HepG2 (cell line): ENCODE measurements at regions not wholly inside any gene's neighbourhood (a gene's known extent, or its start where the extent isn't known, plus 50 kb on each side); places are given as distances from the start of the nearest gene placed in this dataset.

Experiments used
- ATAC-seq: fragments of 200-7000 bp; cut with Tn5 transposase; 3 replicates; pipeline ENCODE4 v1.9.1; 2020; ENCODE audit warnings: mild to moderate bottlenecking, moderate library complexity
- BruUV-seq: library from RNA; stranded (reverse); fragments of 400-500 nt; replicated peaks from 2 replicates; lab custom pipeline; 2021; lab: Mats Ljungman, UMichigan
- CTCF ChIA-PET: fragments of 300-600 bp; formaldehyde crosslinking; extraction: SDS; loops from one replicate; lab custom pipeline; 2021; ENCODE audit warnings: low total read pairs, inconsistent platforms, low intra/inter-chr PET ratio; lab: Yijun Ruan, JAX
- POLR2A ChIA-PET: fragments of 350-600 bp; sonication (Branson Sonifier 250); formaldehyde crosslinking; loops from one replicate; lab custom pipeline; 2020; ENCODE audit warnings: antibody characterized with exemption, inconsistent platforms; lab: Yijun Ruan, JAX
- DNase-seq: peaks from one replicate; pipeline ENCODE4 v3.0.0-alpha.2; 2015; ENCODE audit warnings: low spot score
- FAIRE-seq: peaks from 3 replicates; lab custom pipeline; 2011; peaks lifted over from hg19 to GRCh38; lab: Jason Lieb, UNC
- H2AFZ ChIP-seq: one replicate; pipeline ENCODE4 v1.6.1; 2011; ENCODE audit warnings: low read length, inconsistent platforms
- H3K27ac ChIP-seq: fragments of 300-600 bp; 3 replicates; pipeline ENCODE4 v1.8.0; 2011; ENCODE audit warnings: mixed run types, mild to moderate bottlenecking, mixed read lengths, low read length, inconsistent platforms; ENCODE audit not compliant: insufficient read depth; ENCODE audit errors: extremely low read length
- H3K27me3 ChIP-seq, 2 experiments: fragments of 200-600 bp in 1 of 2; 2 replicates in 1 of 2; 3 replicates in 1 of 2; pipeline versions ENCODE4 v1.6.0 to v1.8.0; 2011; ENCODE audit warnings: low read length in 2 of 2, mild to moderate bottlenecking in 2 of 2, moderate library complexity in 2 of 2, inconsistent platforms in 1 of 2; ENCODE audit not compliant: insufficient read depth in 2 of 2, control insufficient read depth in 1 of 2
- H3K36me3 ChIP-seq, 2 experiments: fragments of 200-600 bp in 1 of 2; replicated peaks in 1 of 2; 2 replicates in 1 of 2; 3 replicates in 1 of 2; pipeline versions ENCODE4 v1.5.1 to v1.8.0; 2011; ENCODE audit warnings: low read length in 2 of 2, inconsistent platforms in 1 of 2; ENCODE audit not compliant: insufficient read depth in 2 of 2, control insufficient read depth in 1 of 2
- H3K4me1 ChIP-seq: 2 replicates; pipeline ENCODE4 v1.5.1; 2012; ENCODE audit warnings: low read length, inconsistent platforms; ENCODE audit not compliant: insufficient read depth
- H3K4me2 ChIP-seq: 2 replicates; pipeline ENCODE4 v1.6.0; 2011; ENCODE audit warnings: low read depth, low read length, inconsistent platforms
- H3K4me3 ChIP-seq, 3 experiments: fragments of 200-600 bp in 1 of 3; sonication (generic), shearing (Covaris generic) in 1 of 3; replicated peaks in 1 of 3; 2 replicates each; pipeline ENCODE4 v1.5.1; 2011 to 2016; ENCODE audit warnings: low read length in 3 of 3, inconsistent platforms in 2 of 3, low read depth in 2 of 3, mild to moderate bottlenecking in 2 of 3, control low read depth in 1 of 3, mixed read lengths in 1 of 3; ENCODE audit not compliant: insufficient read depth in 1 of 3
- H3K79me2 ChIP-seq: one replicate; pipeline ENCODE4 v1.6.1; 2011; ENCODE audit warnings: low read length, inconsistent platforms; ENCODE audit not compliant: insufficient read depth
- H3K9ac ChIP-seq: 2 replicates; pipeline ENCODE4 v1.6.0; 2011; ENCODE audit warnings: mild to moderate bottlenecking, low read depth, low read length, inconsistent platforms; ENCODE audit not compliant: insufficient read depth
- H3K9me3 ChIP-seq: 2 replicates; pipeline ENCODE4 v1.5.1; 2012; ENCODE audit warnings: mild to moderate bottlenecking, low read length
- H4K20me1 ChIP-seq: 2 replicates; pipeline ENCODE4 v1.6.0; 2011; ENCODE audit warnings: inconsistent platforms, mild to moderate bottlenecking, low read length, moderate library complexity; ENCODE audit not compliant: insufficient read depth
- BCL6 ChIP-seq: IDR thresholded peaks from 2 replicates; pipeline ENCODE4 v1.6.1; 2016; ENCODE audit warnings: missing genetic modification reagents, missing compliant biosample characterization
- ESRRA ChIP-seq: sonication (generic); formaldehyde crosslinking; IDR thresholded peaks from 2 replicates; pipeline ENCODE4 v1.5.1; 2020; ENCODE audit warnings: mild to moderate bottlenecking, low read depth, missing genetic modification reagents
- GABPA ChIP-seq, 2 experiments: IDR thresholded peaks; 2 replicates each; pipeline ENCODE4 v1.6.1; 2011 to 2016; ENCODE audit warnings: low read depth in 2 of 2, low read length in 1 of 2, missing biosample characterization in 1 of 2, missing genetic modification characterization in 1 of 2
- KAT2B ChIP-seq: fragments of 150-350 bp; IDR thresholded peaks from 2 replicates; pipeline ENCODE4 v1.6.1; 2014; ENCODE audit warnings: low read depth, low read length, borderline replicate concordance
- KLF12 ChIP-seq: sonication (generic); formaldehyde crosslinking; IDR thresholded peaks from 2 replicates; pipeline ENCODE4 v1.4.0; 2020; ENCODE audit warnings: missing genetic modification reagents, borderline replicate concordance
- SALL1 ChIP-seq: sonication (generic); formaldehyde crosslinking; IDR thresholded peaks from 2 replicates; pipeline ENCODE4 v1.8.0; 2022; ENCODE audit warnings: mild to moderate bottlenecking, missing genetic modification reagents
- SOX13 ChIP-seq, 3 experiments: fragments of 450-650 bp in 1 of 3; sonication (generic) in 1 of 3; formaldehyde crosslinking in 1 of 3; IDR thresholded peaks in 2 of 3; conservative IDR thresholded peaks in 1 of 3; 2 replicates each; pipeline versions ENCODE4 v1.5.0 to v1.6.1; 2016 to 2020; ENCODE audit warnings: antibody characterized with exemption in 1 of 3, mild to moderate bottlenecking in 1 of 3, missing compliant biosample characterization in 1 of 3, missing genetic modification reagents in 1 of 3, moderate library complexity in 1 of 3
- SOX5 ChIP-seq: IDR thresholded peaks from 2 replicates; pipeline ENCODE4 v1.6.1; 2016; ENCODE audit warnings: borderline replicate concordance
- ZNF292 ChIP-seq: sonication (generic); formaldehyde crosslinking; IDR thresholded peaks from 2 replicates; pipeline ENCODE4 v1.8.1; 2022; ENCODE audit warnings: mild to moderate bottlenecking, low read depth, missing genetic modification reagents, borderline replicate concordance
- ZNF841 ChIP-seq: sonication (generic); formaldehyde crosslinking; IDR thresholded peaks from 2 replicates; pipeline ENCODE4 v1.8.1; 2023; ENCODE audit warnings: missing genetic modification reagents, borderline replicate concordance
- WGBS: methylation state at CpG from one replicate; pipeline ENCODE4 v1.1.6; 2017; ENCODE audit warnings: low lambda C conversion rate; 5-methylcytosine and 5-hydroxymethylcytosine counted together
- in situ Hi-C: cut with HindIII; loops from 2 replicates; pipeline ENCODE4 v1.10.0; 2017; ENCODE audit warnings: low pct_unique_long_range_greater_than_20kb; ENCODE audit not compliant: extremely low pct_ligation_motif_present
- intact Hi-C: fragments of 100-400 bp; cut with micrococcal nuclease; formaldehyde crosslinking; loops from one replicate; pipeline ENCODE4 v1.10.0; 2022; ENCODE audit not compliant: unreplicated experiment
- TF ChIP-seq, protein P1 (sequence below): sonication (generic); formaldehyde crosslinking; IDR thresholded peaks from 2 replicates; pipeline ENCODE4 v1.4.0; 2020; ENCODE audit warnings: mild to moderate bottlenecking, low read depth, missing genetic modification reagents
- TF ChIP-seq, protein P2 (sequence below), 2 experiments: sonication (generic) in 1 of 2; formaldehyde crosslinking in 1 of 2; IDR thresholded peaks; 2 replicates each; pipeline versions ENCODE4 v1.4.0 to v1.6.1; 2018 to 2020; ENCODE audit warnings: missing genetic modification reagents in 2 of 2, borderline replicate concordance in 1 of 2, low read depth in 1 of 2, mild to moderate bottlenecking in 1 of 2, missing biosample characterization in 1 of 2
- TF ChIP-seq, protein P3 (sequence below): IDR thresholded peaks from 2 replicates; pipeline ENCODE4 v1.6.1; 2016; ENCODE audit warnings: control low read depth

DNA sequence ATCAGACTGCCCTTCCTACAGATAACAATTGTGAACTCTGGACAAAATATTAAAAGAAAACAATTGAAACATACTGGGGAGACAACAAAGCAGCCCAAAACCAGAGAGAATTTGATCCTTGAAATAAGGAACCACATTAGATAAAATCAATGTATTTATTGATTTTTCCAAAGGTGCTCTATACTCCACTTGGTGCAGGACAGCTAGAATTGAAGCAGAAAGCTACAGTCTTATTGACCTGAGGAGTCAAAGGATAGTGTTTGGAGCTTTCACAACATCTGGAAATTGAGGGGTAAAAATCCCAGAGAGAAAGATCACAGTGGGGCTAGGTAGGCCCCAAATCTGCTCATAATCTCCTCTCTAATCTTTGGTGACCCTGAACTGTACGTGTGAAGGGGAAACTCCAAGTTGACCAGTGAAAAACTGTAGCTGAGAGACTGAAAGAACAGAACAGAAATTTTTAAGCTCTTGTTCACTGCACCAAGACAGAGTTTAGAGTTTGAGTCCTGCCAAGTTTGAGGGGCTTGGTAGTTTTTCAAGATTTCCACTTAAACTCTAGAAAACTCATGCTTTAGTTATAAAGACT lies 70.2 kb downstream of the SAMD9 start:
- in situ Hi-C loops, result no loop called here
- no peaks in the 10 kb centered on the region for H3K79me2 ChIP-seq
- no peaks in the 10 kb centered on the region for H3K36me3 ChIP-seq
- ATAC-seq, result peak; percentile 40; the same call in 1 of the 3 replicates
- no peak overlapping the region for H3K27ac ChIP-seq
- TF ChIP-seq, protein P1, sequence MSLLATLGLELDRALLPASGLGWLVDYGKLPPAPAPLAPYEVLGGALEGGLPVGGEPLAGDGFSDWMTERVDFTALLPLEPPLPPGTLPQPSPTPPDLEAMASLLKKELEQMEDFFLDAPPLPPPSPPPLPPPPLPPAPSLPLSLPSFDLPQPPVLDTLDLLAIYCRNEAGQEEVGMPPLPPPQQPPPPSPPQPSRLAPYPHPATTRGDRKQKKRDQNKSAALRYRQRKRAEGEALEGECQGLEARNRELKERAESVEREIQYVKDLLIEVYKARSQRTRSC, result no peak
- TF ChIP-seq, protein P2, sequence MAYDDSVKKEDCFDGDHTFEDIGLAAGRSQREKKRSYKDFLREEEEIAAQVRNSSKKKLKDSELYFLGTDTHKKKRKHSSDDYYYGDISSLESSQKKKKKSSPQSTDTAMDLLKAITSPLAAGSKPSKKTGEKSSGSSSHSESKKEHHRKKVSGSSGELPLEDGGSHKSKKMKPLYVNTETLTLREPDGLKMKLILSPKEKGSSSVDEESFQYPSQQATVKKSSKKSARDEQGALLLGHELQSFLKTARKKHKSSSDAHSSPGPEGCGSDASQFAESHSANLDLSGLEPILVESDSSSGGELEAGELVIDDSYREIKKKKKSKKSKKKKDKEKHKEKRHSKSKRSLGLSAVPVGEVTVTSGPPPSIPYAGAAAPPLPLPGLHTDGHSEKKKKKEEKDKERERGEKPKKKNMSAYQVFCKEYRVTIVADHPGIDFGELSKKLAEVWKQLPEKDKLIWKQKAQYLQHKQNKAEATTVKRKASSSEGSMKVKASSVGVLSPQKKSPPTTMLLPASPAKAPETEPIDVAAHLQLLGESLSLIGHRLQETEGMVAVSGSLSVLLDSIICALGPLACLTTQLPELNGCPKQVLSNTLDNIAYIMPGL (CRISPR knock-in tag; IDR thresholded peaks at IDR 0.05; ENCODE audit: borderline replicate concordance in 1 of 2, low read depth in 1 of 2), result no peak
- peak; percentile 69; the same call in 1 of the 2 replicates for TF ChIP-seq KAT2B
- H3K27me3 ChIP-seq, result no peaks in the 10 kb centered on the region
- no peak overlapping the region for H3K4me3 ChIP-seq
- POLR2A ChIA-PET, result no interaction called here
- intact Hi-C loops, result no loop called here
- no peak for DNase-seq
- FAIRE-seq, result no peak
- no peak overlapping the region for H3K4me2 ChIP-seq
- H4K20me1 ChIP-seq, result no peaks in the 10 kb centered on the region
- no peak overlapping the region for H3K9ac ChIP-seq
- no peak overlapping the region for H2AFZ ChIP-seq
- H3K4me1 ChIP-seq, result peaks cover 21% of the 10 kb centered on the region
- H3K9me3 ChIP-seq, result no peaks in the 10 kb centered on the region
- BruUV-seq, result no TSS peak
- 0% methylated on average over 1 of the region's 1 CpG for WGBS
- CTCF ChIA-PET, result no interaction called here

DNA sequence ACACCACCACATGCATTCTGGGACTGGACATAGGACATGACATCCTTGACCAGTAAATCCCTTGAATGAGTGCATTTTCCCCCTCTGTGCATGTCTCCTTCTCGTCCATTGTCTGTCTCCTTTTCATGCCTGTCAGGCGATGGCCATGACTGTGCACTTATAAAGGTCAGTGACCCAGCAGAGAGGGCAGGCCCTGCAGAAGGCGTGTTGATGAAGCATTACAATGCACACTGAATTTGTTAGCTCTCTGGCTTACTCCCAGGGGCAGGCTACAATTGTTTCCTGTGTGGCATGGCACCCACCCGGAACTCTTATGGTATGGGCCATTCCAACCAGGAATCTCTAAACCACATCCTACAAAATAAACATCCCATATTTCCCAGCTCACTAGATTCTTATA lies 71.1 kb downstream of the SAMD9 start:
- ChIA-PET CTCF (no interaction called here), POLR2A (no interaction called here)
- H3K4me3 ChIP-seq, result no peak overlapping the region
- no peak overlapping the region for H2AFZ ChIP-seq
- H3K9me3 ChIP-seq, result no peaks in the 10 kb centered on the region
- H4K20me1 ChIP-seq, result no peaks in the 10 kb centered on the region
- DNase-seq (peak; percentile 71), FAIRE-seq (peak; percentile 60), ATAC-seq (peak; percentile 98)
- intact Hi-C loops, result no loop called here
- no TSS peak for BruUV-seq
- 0% methylated on average over 4 of the region's 4 CpGs for WGBS
- peaks cover 21% of the 10 kb centered on the region for H3K4me1 ChIP-seq
- no peaks in the 10 kb centered on the region for H3K36me3 ChIP-seq
- no peaks in the 10 kb centered on the region for H3K27me3 ChIP-seq
- in situ Hi-C loops, result no loop called here
- H3K27ac ChIP-seq, result no peak overlapping the region
- H3K9ac ChIP-seq, result no peak overlapping the region
- peak overlapping the region; percentile 50 for H3K4me2 ChIP-seq
- H3K79me2 ChIP-seq, result no peaks in the 10 kb centered on the region
- TF ChIP-seq SOX5 (CRISPR knock-in tag) (peak; percentile 40; the same call in 1 of the 2 replicates), SALL1 (CRISPR knock-in tag) (0 out of 2 replicates have a peak, but pooled peaks have one; percentile 15), BCL6 (CRISPR knock-in tag) (0 out of 2 replicates have a peak, but pooled peaks have one; percentile 15), KLF12 (CRISPR knock-in tag) (no peak), GABPA (IDR thresholded peaks at IDR 0.05; ENCODE audit: low read depth, low read length) (no peak), GABPA (CRISPR knock-in tag; IDR thresholded peaks at IDR 0.05; ENCODE audit: low read depth) (peak; percentile 41; the same call in 1 of the 2 replicates), ZNF841 (CRISPR knock-in tag) (no peak), ZNF292 (CRISPR knock-in tag) (peak; percentile 66; the same call in 1 of the 2 replicates), SOX13 (IDR thresholded peaks at IDR 0.05) (0 out of 2 replicates have a peak, but pooled peaks have one; percentile 52), SOX13 (CRISPR knock-in tag; conservative IDR thresholded peaks at IDR 0.05 in 1 of 2, IDR thresholded peaks at IDR 0.05 in 1 of 2) (peak in 1 of 2 experiments; percentile 52; a peak in 2 of 4 replicates), ESRRA (CRISPR knock-in tag) (no peak)
- TF ChIP-seq, protein P3, sequence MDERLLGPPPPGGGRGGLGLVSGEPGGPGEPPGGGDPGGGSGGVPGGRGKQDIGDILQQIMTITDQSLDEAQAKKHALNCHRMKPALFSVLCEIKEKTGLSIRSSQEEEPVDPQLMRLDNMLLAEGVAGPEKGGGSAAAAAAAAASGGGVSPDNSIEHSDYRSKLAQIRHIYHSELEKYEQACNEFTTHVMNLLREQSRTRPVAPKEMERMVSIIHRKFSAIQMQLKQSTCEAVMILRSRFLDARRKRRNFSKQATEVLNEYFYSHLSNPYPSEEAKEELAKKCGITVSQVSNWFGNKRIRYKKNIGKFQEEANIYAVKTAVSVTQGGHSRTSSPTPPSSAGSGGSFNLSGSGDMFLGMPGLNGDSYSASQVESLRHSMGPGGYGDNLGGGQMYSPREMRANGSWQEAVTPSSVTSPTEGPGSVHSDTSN (CRISPR knock-in tag), result peak; percentile 38; the same call in 1 of the 2 replicates
